Stimulated activated CD4-positive, alpha-beta T cell treated with anti-CD3 and anti-CD28 coated beads, Interleukin-2, amount 100 ng/mL, for 24 hours (primary cell): ENCODE measurements at regions not wholly inside any gene's neighbourhood (a gene's known extent, or its start where the extent isn't known, plus 50 kb on each side); places are given as distances from the start of the nearest gene placed in this dataset.
"Not testable (repeated sequence)": the region's sequence is repeated elsewhere in the genome, so short reads cannot be mapped to it uniquely, and the experiment has no call there.

Source experiments
- DNase-seq, 2 donors: peaks; one replicate each; pipeline ENCODE4 v3.0.0-alpha.2; 2020

GRCh38 chr1:157205982-157206381, 67.8 kb upstream of the ETV3 start:
- DNase-seq, result not testable (repeated sequence)

GRCh38 chr1:157203166-157203565, 65.0 kb upstream of the ETV3 start:
- DNase-seq, result no peak

DNA sequence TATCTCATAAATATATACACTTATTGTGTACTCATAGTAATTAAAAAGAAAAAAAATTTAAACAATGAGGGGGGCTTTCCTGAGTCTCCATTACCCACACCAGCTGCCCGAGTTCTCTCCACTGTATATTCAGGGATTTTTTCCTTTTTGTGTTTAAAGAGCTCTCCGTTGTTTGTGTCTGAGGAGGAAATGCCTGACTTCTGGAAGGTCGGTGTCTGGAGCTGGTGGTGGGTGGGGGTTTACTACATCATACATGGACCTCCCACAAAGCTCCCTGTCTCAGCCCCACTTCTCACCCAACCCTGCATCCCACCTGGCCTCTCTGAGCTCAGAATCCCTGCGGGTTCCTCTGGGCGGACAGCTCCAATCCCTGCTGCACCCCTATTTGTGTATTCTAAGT, 64.1 kb upstream of the ETV3 start:
- DNase-seq, result no peak

- no peak for DNase-seq
These were observed 63.6 kb upstream of the ETV3 start for GRCh38 chr1:157201767-157202166.

DNA sequence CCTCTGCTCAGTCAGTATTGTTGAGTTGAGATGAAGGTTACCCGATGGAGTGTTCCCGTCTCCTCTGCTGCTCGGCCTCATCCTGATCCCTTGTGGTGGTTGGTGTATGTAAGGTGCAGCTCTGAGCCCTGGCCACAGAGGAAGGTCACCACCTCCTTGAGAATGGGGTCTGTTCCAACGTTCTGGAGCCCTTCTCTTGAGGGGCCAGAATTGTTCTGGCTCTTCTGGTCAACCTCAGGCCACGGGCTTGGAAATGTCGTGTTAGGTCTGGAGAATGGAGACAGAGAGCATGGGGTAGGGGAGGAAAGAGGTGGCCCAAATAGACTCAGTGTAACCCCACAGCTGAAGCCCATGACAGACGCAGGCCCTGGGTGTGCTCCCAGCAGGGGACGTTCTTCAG, 62.3 kb upstream of the ETV3 start:
- no peak for DNase-seq

DNA sequence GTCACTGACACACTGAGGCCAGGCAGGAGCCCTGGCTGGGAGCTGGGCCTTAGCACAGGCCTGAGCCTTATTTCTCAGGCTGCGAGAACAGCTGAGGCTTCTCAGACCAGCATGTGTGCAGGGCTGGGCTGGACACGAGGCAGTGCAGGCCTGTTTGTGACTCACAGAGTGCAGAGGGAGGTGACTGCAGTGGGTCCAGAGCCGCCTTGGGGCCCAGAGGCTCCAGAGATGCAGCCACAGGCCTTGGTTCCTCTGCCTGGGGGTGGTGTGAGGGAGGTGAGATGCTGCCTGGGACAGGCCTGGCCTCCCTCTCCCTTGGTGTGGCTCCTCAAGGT, 61.2 kb upstream of the ETV3 start:
- no peak for DNase-seq

- no peak for DNase-seq
These were observed 60.6 kb upstream of the ETV3 start for GRCh38 chr1:157198619-157199420.

GRCh38 chr1:157197906-157198435, 59.8 kb upstream of the ETV3 start:
- no peak for DNase-seq

GRCh38 chr1:157196670-157197456, 58.7 kb upstream of the ETV3 start:
- DNase-seq, result not testable (repeated sequence)

GRCh38 chr1:157196245-157196543, 58.0 kb upstream of the ETV3 start:
- DNase-seq, result no peak

DNA sequence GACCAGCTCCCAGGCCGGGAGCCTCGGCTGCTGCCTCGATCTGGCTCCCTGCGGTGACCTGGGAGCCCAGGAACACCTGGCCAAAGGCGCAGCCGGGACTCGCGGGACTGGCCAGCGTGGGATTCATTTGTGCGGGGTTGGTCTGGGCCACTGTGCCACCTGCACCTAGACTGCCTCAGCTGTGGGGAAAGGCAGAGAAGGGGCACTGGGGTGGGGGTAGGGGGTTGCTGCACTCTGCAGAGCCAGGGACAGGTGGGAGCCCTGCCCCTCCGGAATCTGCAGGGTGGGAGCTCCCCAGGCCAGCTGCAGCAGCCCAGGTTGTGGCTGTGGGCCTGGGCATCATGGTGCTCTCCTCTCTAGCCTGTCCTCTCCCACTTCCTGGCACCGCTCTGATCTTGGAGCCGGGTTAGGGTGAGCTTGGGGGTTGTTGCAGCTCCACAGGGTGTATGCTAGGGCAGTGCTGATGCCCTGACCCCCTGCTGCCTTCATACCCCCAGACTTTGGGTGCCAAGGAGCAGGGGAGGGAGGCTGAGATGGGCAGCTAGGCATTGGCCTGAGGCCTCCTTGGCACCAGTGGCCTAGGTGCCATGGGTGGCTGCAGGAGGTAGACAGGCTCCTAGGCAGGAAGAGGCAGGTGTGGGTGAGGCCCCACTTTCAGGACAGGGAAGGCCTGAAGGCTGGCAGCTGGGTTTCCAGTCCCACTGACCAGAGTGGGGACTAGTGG, 57.5 kb upstream of the ETV3 start:
- no peak for DNase-seq

- DNase-seq, result no peak
These were observed 56.7 kb upstream of the ETV3 start for GRCh38 chr1:157194731-157195520.

DNA sequence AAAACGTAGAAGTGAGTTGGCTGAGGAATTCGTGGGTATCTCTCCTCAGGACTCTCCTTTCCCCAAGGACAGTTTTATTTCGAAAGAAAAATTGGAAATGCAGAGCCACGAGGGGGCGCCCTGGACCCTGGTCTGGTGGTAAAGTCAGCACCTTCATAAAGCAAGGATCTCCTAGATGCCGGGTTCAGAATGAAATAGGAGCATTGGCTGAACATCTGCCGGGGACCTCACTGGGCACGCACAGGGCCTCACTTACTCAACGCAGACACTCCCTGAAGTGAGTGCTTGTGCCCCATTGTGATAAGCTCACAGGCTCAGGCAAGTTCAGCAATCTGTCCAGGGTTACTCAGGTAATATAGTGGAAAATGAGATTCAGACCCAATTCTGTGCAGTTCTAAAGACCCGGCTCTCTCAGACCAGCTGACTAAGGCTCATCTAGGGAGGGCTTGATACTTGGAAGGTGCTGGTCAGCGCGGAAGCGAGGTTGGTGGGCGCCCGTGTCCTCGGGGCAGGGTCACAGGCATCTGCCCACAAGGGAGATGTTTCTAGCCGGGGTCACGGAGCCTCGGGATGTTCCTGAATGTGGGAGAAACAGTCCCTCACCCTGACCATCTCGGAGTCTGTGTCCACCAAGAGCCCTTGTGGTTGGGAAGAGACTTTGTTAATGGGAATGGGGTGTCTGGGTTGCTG, 55.7 kb upstream of the ETV3 start:
- peak; percentile 65 to 81 for DNase-seq

- DNase-seq, result no peak
These were observed 55.0 kb upstream of the ETV3 start for GRCh38 chr1:157193219-157193618.

- no peak for DNase-seq
These were observed 52.1 kb upstream of the ETV3 start for GRCh38 chr1:157189986-157190982.

- DNase-seq, result no peak
These were observed 50.9 kb upstream of the ETV3 start for GRCh38 chr1:157189096-157189495.
